Urinary bladder (tissue), 3 donors: ENCODE measurements at regions not wholly inside any gene's neighbourhood (a gene's known extent, or its start where the extent isn't known, plus 50 kb on each side); places are given as distances from the start of the nearest gene placed in this dataset.

Source experiments
- DNase-seq: peaks from one replicate; pipeline ENCODE4 v3.0.0-alpha.2; 2015; ENCODE audit errors: extremely low spot score
- H3K27ac ChIP-seq: one replicate; pipeline ENCODE4 v1.5.1; 2013; ENCODE audit warnings: low read depth, mild to moderate bottlenecking, moderate library complexity
- H3K36me3 ChIP-seq: one replicate; pipeline ENCODE4 v1.6.1; 2013; ENCODE audit warnings: mild to moderate bottlenecking, moderate library complexity; ENCODE audit not compliant: insufficient read depth
- H3K4me1 ChIP-seq: one replicate; pipeline ENCODE4 v1.6.1; 2013; ENCODE audit warnings: mild to moderate bottlenecking, moderate library complexity; ENCODE audit not compliant: insufficient read depth
- H3K4me3 ChIP-seq: one replicate; pipeline ENCODE4 v1.5.1; 2013; ENCODE audit warnings: low read depth, low read length
- WGBS: extraction: QIAGEN DNeasy Blood & Tissue Kit; methylation state at CpG from one replicate; pipeline ENCODE4 v1.1.7; 2013; 5-methylcytosine and 5-hydroxymethylcytosine counted together
- donor health status: healthy with polysubstance abuse.
- donor health status: healthy.

DNA sequence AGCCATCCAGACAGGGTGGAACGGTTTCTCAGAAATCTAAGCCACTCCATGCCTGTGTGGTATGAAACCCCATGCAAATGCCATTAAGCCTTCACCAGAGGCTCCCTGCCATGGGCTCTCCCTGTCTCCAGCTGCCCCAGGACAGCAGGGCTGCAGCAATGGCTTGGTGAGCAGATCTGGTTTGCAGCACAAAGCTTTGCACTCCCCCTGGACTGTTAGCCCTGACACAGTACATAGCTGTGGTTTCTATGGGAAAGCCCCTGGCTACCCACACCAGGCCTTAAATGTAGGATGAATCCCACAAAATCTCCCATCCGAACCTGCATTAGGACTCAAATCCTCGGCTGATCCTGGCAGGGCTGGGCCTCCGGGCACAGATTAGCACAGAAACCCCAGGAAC lies 291.6 kb downstream of the TNS1 start:
- DNase-seq, result no peak
- Histone ChIP-seq H3K27ac (no peak overlapping the region), H3K4me3 (no peak overlapping the region), H3K36me3 (no peaks in the 10 kb centered on the region), H3K4me1 (no peaks in the 10 kb centered on the region)
- WGBS, result 70% methylated on average over 4 of the region's 4 CpGs

DNA sequence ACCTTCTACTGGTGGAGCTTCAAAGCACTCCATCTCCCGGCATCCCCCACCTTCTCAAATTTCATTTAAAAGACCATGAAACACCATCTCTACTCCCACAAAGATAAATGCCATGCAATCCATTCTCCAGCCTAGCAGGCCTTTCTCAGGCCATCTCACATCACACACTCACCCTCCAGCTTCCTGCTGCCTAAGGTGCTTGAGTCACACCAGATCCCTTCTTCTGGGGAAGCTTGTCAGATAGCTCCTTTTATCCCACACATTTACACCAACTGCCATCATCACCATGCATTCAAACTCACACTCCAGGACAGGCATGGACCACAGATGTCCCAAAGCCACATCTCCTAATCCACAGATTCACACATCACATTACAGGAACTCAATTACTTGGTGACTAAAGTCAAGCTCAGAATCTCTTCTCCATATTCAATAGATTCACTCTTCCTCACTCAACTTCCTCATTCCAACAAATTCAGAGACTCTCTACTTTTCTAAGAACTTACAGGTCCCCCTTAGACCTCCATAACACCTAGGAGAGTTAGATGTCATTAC lies 292.5 kb downstream of the TNS1 start:
- H3K4me1 ChIP-seq, result no peaks in the 10 kb centered on the region
- 91% methylated on average over 1 of the region's 1 CpG for WGBS
- H3K4me3 ChIP-seq, result no peak overlapping the region
- no peak for DNase-seq
- no peaks in the 10 kb centered on the region for H3K36me3 ChIP-seq
- H3K27ac ChIP-seq, result no peak overlapping the region

DNA sequence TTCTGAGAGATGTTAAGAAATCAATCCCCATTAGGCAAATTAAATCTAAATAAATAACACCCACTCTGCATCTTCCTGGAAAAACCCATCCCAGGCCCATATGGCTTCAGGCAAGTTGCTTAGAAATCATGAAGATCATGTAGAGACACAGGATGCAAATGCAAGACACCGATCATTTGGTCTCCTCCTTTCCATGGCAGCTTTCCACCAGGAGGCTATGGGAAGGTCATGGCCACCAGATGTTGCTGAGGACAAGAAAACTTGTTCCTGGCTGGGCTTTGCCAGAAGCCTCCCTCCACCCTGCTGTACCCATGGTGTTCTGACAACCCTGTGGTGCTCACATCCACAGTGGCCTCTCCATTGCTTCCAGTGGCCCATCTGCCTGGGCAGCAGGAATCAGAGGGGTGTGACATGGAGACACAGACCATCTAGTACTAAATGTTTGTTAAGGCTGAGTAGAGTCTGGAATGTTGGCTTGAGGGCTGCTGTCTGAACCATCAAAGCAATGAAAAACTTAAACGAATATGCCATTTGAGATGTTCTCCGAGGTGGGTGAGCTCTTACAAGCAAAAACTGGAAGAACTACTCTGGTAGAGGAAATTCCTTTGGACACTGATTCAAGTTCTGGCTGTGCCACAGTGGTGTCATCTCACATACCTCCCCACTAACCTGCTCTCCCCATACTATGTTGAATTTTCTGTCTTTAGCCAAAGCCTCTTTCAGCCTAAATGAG lies 293.2 kb downstream of the TNS1 start:
- H3K36me3 ChIP-seq, result no peaks in the 10 kb centered on the region
- no peak overlapping the region for H3K4me3 ChIP-seq
- no peaks in the 10 kb centered on the region for H3K4me1 ChIP-seq
- DNase-seq, result no peak
- H3K27ac ChIP-seq, result no peak overlapping the region
- 76% methylated on average over 3 of the region's 3 CpGs for WGBS

DNA sequence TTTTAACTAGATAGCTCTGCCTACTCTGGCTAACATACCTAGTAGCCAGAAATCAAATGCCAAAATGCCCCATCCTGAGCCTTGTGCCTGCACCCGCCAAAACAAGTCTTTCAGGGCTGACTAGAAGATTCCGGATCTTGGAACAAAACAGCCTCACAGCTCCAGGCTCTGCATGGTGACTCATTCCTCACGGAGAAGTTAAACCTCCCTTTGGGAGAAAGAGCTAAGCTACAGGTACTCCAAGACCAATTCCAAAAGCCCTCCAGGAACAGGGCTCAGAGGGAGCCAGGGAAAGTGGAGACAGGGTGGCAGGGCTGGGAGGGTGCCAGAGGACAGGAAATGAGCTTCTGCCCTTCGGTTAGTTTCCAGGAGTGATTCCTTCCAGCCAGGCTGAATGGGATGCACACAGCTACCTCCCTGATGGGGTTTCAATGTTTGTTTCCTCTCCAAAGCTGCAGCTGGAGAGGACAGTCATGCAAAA lies 295.6 kb downstream of the TNS1 start:
- no peaks in the 10 kb centered on the region for H3K4me1 ChIP-seq
- H3K4me3 ChIP-seq, result no peak overlapping the region
- WGBS, result 36% methylated on average over 4 of the region's 4 CpGs
- H3K27ac ChIP-seq, result no peak overlapping the region
- DNase-seq, result no peak
- no peaks in the 10 kb centered on the region for H3K36me3 ChIP-seq

DNA sequence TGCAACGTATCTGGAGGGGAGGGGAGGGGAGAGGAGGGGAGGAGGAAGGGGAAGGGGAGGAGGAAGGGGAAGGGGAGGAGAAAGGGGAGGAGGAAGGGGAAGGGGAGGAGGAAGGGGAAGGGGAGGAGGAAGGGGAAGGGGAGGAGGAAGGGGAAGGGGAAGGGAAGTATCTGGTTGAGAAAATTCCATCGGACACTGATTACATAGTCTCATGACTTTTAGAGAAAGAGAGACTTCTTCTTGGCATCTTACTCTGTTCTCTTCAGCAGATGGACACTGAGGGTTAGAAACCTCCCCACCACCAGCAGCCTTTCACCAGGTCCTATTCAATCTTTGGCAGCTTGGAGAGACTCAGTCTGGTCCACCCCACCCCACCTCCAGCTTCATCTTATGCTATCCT lies 296.3 kb downstream of the TNS1 start:
- Histone ChIP-seq H3K4me3 (no peak overlapping the region), H3K27ac (no peak overlapping the region), H3K4me1 (no peaks in the 10 kb centered on the region), H3K36me3 (no peaks in the 10 kb centered on the region)
- WGBS, result 87% methylated on average over 2 of the region's 2 CpGs
- no peak for DNase-seq

DNA sequence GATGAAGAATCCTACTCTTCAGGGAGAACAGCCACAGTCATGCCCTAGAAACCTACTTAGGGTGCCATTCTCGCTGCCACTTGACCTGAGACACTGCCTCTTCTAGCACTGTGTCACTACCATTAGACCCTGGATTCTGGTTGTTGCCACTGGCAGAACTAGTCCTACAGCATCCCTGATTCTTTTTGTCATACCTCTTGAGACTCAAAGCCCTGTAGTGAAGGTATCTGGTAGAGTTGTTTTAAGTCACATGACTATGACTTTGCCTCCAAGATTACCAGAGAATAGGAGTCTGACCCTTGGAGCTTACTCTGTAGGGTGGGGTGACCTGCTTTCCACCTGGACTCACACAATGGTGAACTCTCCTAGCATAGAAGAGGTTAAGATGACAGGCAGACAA lies 296.7 kb downstream of the TNS1 start:
- WGBS, result 100% methylated on average over 1 of the region's 1 CpG
- no peaks in the 10 kb centered on the region for H3K4me1 ChIP-seq
- no peak overlapping the region for H3K27ac ChIP-seq
- no peaks in the 10 kb centered on the region for H3K36me3 ChIP-seq
- DNase-seq, result no peak
- H3K4me3 ChIP-seq, result no peak overlapping the region

DNA sequence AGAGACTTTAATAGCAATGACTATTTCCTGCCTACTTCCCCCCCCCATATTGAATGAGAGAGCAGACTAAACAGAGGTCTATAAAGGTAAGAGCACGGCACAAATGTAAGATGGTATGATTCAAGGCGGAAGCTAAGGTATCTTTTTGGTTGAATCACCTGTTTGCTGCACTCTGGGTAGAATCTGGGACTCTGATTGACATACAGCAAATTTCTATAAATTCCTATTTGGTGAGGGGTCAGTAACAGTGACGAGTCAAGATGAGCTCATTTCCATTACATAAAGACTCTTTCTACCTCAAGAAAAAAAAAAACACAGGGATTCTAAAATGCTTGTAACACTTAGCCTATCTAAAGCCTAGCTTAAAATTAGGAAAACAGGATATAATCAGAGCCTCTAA lies 297.3 kb downstream of the TNS1 start:
- no peak for DNase-seq
- no peaks in the 10 kb centered on the region for H3K36me3 ChIP-seq
- 87% methylated on average over 3 of the region's 3 CpGs for WGBS
- no peak overlapping the region for H3K27ac ChIP-seq
- no peak overlapping the region for H3K4me3 ChIP-seq
- no peaks in the 10 kb centered on the region for H3K4me1 ChIP-seq

DNA sequence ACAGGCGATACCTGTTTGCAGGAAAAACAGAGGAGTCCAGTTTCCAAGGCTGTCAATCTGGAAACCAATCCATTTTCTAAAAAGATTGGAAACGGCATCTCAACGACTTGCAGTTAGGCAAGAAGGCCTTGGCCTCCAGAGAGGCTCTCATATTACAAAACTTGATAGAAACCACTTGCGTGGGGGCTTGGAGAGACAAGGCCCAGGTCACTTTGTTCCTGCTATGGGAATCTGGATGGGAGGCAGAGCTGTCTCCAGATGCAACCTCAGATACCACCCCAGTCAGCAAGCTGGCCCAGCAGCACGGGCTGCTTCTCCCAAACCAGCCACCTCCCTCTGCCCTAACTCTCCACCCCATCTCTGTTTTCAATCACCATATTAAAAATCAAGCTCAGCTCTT lies 298.8 kb downstream of the TNS1 start:
- Histone ChIP-seq H3K27ac (no peak overlapping the region), H3K36me3 (no peaks in the 10 kb centered on the region), H3K4me1 (no peaks in the 10 kb centered on the region), H3K4me3 (no peak overlapping the region)
- DNase-seq, result no peak
- WGBS, result 92% methylated on average over 5 of the region's 5 CpGs

DNA sequence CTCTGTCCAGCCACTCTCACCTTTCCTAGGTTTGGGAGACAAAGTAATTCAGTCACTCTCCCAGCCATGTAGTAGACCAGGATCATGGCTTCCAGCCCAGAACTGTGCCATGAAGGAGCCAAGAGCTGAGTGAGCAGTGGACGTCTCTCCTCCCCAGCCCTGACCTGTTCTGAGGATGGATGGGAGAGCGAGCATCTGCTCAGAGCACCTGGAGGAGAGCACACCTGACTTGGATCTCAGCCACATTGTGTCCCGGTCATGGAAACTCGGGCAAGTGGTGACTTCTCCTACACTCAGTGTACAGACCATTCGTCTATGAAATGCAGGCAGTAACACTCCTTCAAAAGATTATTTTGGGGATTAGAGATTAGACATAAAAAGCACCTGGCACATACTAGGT lies 299.7 kb downstream of the TNS1 start:
- no peak for DNase-seq
- no peaks in the 10 kb centered on the region for H3K4me1 ChIP-seq
- WGBS, result 90% methylated on average over 5 of the region's 5 CpGs
- H3K27ac ChIP-seq, result no peak overlapping the region
- no peaks in the 10 kb centered on the region for H3K36me3 ChIP-seq
- no peak overlapping the region for H3K4me3 ChIP-seq

DNA sequence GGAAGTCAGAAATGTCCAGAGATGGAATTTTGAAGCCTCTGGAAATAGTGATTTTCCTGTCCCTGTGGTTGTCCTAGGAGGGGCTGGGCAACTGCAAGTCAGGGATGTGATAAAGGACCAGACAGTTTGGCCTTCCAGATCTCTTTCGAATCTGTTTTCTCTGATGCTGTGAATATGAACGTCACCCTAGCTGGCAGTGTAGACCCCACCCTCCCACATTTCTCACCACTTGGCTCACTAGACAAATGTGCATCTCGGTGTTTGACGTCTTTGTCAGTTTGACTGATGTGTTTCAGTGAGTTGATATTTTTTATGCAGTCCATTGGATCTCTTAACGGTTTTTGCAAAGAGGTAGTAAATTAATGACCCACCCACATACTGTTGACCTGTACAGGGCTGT lies 301.2 kb downstream of the TNS1 start:
- Histone ChIP-seq H3K36me3 (no peaks in the 10 kb centered on the region), H3K4me1 (no peaks in the 10 kb centered on the region), H3K27ac (no peak overlapping the region), H3K4me3 (no peak overlapping the region)
- no peak for DNase-seq
- WGBS, result 88% methylated on average over 5 of the region's 5 CpGs

DNA sequence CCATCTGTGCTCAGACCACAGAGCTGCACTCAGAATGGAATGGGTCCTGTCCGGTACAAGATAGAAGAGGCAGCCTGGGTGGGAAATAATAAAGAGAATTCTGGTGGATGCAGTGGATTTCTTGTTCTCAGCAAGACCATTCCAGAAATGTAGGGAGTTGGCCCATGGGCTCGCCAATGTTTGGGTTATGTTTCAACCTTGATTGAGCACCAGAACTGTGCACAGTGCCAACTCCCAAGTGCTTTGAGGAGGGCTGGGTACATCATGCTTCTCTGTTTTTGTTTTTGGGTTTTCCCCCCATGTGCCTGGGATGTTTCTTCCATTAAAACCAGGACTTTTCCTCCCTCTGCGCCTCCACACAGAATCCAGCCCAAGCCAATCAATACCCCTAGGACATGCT lies 304.1 kb downstream of the TNS1 start:
- Histone ChIP-seq H3K36me3 (no peaks in the 10 kb centered on the region), H3K4me3 (no peak overlapping the region), H3K27ac (no peak overlapping the region), H3K4me1 (no peaks in the 10 kb centered on the region)
- WGBS, result 85% methylated on average over 3 of the region's 3 CpGs
- no peak for DNase-seq

DNA sequence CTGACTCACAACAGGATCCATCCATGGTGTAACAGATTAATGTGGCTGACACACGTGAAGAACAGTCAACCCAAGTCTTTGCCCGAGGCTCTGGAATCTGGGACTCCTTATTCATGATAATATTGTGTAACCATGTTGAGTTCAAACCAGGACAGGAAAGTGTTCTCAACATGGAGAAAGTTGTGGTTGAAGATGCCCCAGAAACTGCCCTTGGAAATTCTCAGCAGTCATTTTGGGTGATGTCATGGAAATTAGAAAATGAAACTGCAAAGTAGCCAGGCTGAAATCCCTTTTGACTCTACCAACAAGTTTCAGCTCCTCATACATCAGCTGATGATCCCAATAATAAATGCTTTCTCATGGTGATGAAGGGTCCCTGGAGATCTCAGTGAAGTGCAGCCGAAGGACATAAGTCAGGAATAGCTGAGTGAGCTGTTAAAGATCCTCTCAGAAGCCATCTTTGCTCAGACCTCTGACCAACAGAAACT lies 307.7 kb downstream of the TNS1 start:
- Histone ChIP-seq H3K27ac (no peak overlapping the region), H3K36me3 (no peaks in the 10 kb centered on the region), H3K4me3 (no peak overlapping the region), H3K4me1 (no peaks in the 10 kb centered on the region)
- DNase-seq, result no peak
- 70% methylated on average over 3 of the region's 3 CpGs for WGBS

DNA sequence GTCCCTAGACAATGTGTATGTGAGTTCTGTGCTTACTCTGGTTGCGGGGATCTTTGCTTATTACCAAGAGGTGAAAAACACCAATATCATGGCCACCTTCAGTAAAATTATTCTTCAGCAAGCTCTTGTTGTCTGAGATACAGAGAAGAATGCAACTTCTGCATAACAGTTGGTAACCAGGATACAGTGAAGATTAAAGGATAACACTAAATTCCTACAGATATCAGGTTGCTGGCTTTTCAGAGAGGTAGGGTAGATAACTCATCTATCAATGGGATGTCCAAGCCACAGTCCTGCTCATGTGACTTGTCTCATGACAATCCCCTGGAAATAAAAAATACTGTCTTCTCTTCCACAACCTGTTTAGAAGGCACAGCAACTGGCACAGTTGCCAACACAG lies 308.5 kb downstream of the TNS1 start:
- DNase-seq, result no peak
- WGBS, result 93% methylated on average over 1 of the region's 1 CpG
- Histone ChIP-seq H3K4me1 (no peaks in the 10 kb centered on the region), H3K27ac (no peak overlapping the region), H3K36me3 (no peaks in the 10 kb centered on the region), H3K4me3 (no peak overlapping the region)

DNA sequence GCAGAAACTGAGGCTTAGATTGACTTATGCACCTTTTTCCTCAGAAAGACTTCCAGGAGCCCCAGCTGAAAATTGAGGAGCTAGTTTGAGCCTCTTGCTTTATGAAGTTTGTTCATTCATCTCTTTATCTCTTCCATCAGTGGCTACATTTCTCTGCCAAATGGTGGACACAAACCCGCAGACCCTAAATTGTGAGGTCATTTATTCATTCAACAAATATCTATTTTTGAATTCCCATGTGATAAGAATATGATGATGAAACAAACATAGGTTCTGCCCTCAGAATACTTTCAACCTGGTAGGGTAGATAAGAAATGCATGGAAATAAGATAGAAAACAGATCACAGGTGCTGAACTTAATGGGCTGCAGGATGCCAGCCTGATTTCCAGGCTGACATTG lies 309.4 kb downstream of the TNS1 start:
- 95% methylated on average over 1 of the region's 1 CpG for WGBS
- Histone ChIP-seq H3K36me3 (no peaks in the 10 kb centered on the region), H3K4me1 (no peaks in the 10 kb centered on the region), H3K4me3 (no peak overlapping the region), H3K27ac (no peak overlapping the region)
- no peak for DNase-seq
